Endothelial cell of umbilical vein (primary cell): ENCODE measurements at regions not wholly inside any gene's neighbourhood (a gene's known extent, or its start where the extent isn't known, plus 50 kb on each side); places are given as distances from the start of the nearest gene placed in this dataset.
A peak's percentile ranks its signal among the peaks of the same experiment; 100 is the strongest.

Source experiments
- BruUV-seq: library from RNA; stranded (reverse); fragments of 400-500 nt; replicated peaks from 2 replicates; lab custom pipeline; 2021; lab: Mats Ljungman, UMichigan
- CTCF ChIA-PET: fragments of 300-600, 350-600 bp; sonication (Branson Sonifier 250); formaldehyde crosslinking; loops from one replicate; lab custom pipeline; 2021; ENCODE audit warnings: antibody characterized with exemption, inconsistent platforms; lab: Charles Lee
- POLR2A ChIA-PET: fragments of 300-600, 350-600 bp; sonication (Branson Sonifier 250); formaldehyde crosslinking; loops from one replicate; lab custom pipeline; 2021; ENCODE audit warnings: antibody characterized with exemption, inconsistent platforms; lab: Charles Lee
- DNase-seq: peaks from one replicate; pipeline ENCODE4 v3.0.0-alpha.2; 2011; ENCODE audit warnings: low read depth, low spot score
- FAIRE-seq: peaks from 2 replicates; lab custom pipeline; 2011; peaks lifted over from hg19 to GRCh38; lab: Jason Lieb, UNC
- H2AFZ ChIP-seq: 2 replicates; pipeline ENCODE4 v1.6.0; 2012; ENCODE audit warnings: low read depth, low read length, control low read depth, inconsistent platforms
- H3K27ac ChIP-seq: 2 replicates; pipeline ENCODE4 v1.5.1; 2011; ENCODE audit warnings: low read depth, mild to moderate bottlenecking, control low read depth, low read length, moderate library complexity; ENCODE audit not compliant: insufficient read depth
- H3K27me3 ChIP-seq, 2 experiments: 2 replicates each; pipeline versions ENCODE4 v1.6.0 to v1.6.1; 2011; ENCODE audit warnings: low read length in 2 of 2, mixed read lengths in 1 of 2; ENCODE audit not compliant: control insufficient read depth in 2 of 2, insufficient read depth in 2 of 2
- H3K36me3 ChIP-seq, 2 experiments: 2 replicates in 1 of 2; 3 replicates in 1 of 2; pipeline ENCODE4 v1.5.1; 2011; ENCODE audit warnings: low read length in 2 of 2, mild to moderate bottlenecking in 1 of 2, moderate library complexity in 1 of 2; ENCODE audit not compliant: control insufficient read depth in 2 of 2, insufficient read depth in 2 of 2; ENCODE audit errors: extremely low read depth in 1 of 2
- H3K4me1 ChIP-seq: 3 replicates; pipeline ENCODE4 v1.5.1; 2011; ENCODE audit warnings: mild to moderate bottlenecking, low read length; ENCODE audit not compliant: control insufficient read depth, insufficient read depth; ENCODE audit errors: extremely low read depth
- H3K4me2 ChIP-seq: 2 replicates; pipeline ENCODE4 v1.6.1; 2011; ENCODE audit warnings: low read length, control low read depth, mixed read lengths; ENCODE audit not compliant: insufficient read depth
- H3K4me3 ChIP-seq, 3 experiments: fragments of 200-600 bp in 1 of 3; sonication (generic), shearing (Covaris generic) in 1 of 3; replicated peaks in 1 of 3; 2 replicates each; pipeline ENCODE4 v1.5.1; 2011 to 2016; ENCODE audit warnings: control low read depth in 3 of 3, low read length in 3 of 3, mild to moderate bottlenecking in 2 of 3, inconsistent platforms in 1 of 3, low read depth in 1 of 3, moderate library complexity in 1 of 3; ENCODE audit not compliant: insufficient read depth in 1 of 3
- H3K79me2 ChIP-seq: 2 replicates; pipeline ENCODE4 v1.6.0; 2012; ENCODE audit warnings: low read length, inconsistent platforms; ENCODE audit not compliant: control insufficient read depth, insufficient read depth
- H3K9ac ChIP-seq: replicated peaks from 2 replicates; pipeline ENCODE3; 2011; ENCODE audit warnings: low read length, control low read depth; ENCODE audit not compliant: insufficient read depth; ENCODE audit errors: extremely low read depth
- H3K9me1 ChIP-seq: replicated peaks from 3 replicates; pipeline ENCODE4 v1.6.0; 2011; ENCODE audit warnings: mild to moderate bottlenecking, low read length; ENCODE audit not compliant: control insufficient read depth, insufficient read depth; ENCODE audit errors: extremely low read depth
- H3K9me3 ChIP-seq: replicated peaks from 2 replicates; pipeline ENCODE4 v1.5.1; 2012; ENCODE audit warnings: low read length, inconsistent platforms; ENCODE audit not compliant: control insufficient read depth, insufficient read depth
- H4K20me1 ChIP-seq: replicated peaks from 2 replicates; pipeline ENCODE3; 2011; ENCODE audit warnings: mild to moderate bottlenecking, low read length; ENCODE audit not compliant: control insufficient read depth, insufficient read depth; ENCODE audit errors: extremely low read depth
- EZH2 ChIP-seq: IDR thresholded peaks from 2 replicates; pipeline ENCODE4 v1.6.1; 2012; ENCODE audit warnings: borderline replicate concordance, low read depth, mild to moderate bottlenecking, moderate library complexity, low read length, inconsistent platforms; ENCODE audit not compliant: severe bottlenecking
- FOS ChIP-seq: IDR thresholded peaks from 2 replicates; pipeline ENCODE4 v1.6.1; 2011; ENCODE audit warnings: mild to moderate bottlenecking, low read length, moderate library complexity, borderline replicate concordance; ENCODE audit not compliant: insufficient read depth
- GATA2 ChIP-seq: IDR thresholded peaks from 2 replicates; pipeline ENCODE4 v1.7.0; 2011; ENCODE audit warnings: low read depth, mild to moderate bottlenecking, moderate library complexity, mixed read lengths, low read length; ENCODE audit not compliant: insufficient read length, insufficient read depth
- JUN ChIP-seq: IDR thresholded peaks from 2 replicates; pipeline ENCODE4 v1.6.1; 2011; ENCODE audit warnings: borderline replicate concordance, low read depth; ENCODE audit not compliant: insufficient read length, insufficient read depth
- MYC ChIP-seq: IDR thresholded peaks from one replicate; pipeline ENCODE4 v1.6.1; 2011; ENCODE audit warnings: mild to moderate bottlenecking, low read depth, low read length
- POLR2A ChIP-seq: IDR thresholded peaks from 2 replicates; pipeline ENCODE4 v1.6.1; 2012; ENCODE audit warnings: low read depth, mild to moderate bottlenecking, control low read depth, low read length
- POLR2AphosphoS5 ChIP-seq: IDR thresholded peaks from 2 replicates; pipeline ENCODE4 v1.6.1; 2012; ENCODE audit warnings: low read depth, mild to moderate bottlenecking, control low read depth, low read length, moderate library complexity; ENCODE audit not compliant: insufficient read depth
- dilution Hi-C: fragments of 300-500 bp; cut with MboI; formaldehyde crosslinking; loops from one replicate; pipeline ENCODE4 v1.15.0; 2019; ENCODE audit warnings: low sequenced_read_pairs; ENCODE audit not compliant: extremely low pct_ligation_motif_present
- intact Hi-C: fragments of 100-400 bp; cut with micrococcal nuclease; formaldehyde crosslinking; loops from one replicate; pipeline ENCODE4 v1.10.0; 2022
- TF ChIP-seq, protein P1 (sequence below), 2 donors: IDR thresholded peaks; 1 replicate in 1 of 2; 2 replicates in 1 of 2; pipeline ENCODE4 v1.5.1; 2011; ENCODE audit warnings: low read length in 2 of 2, mild to moderate bottlenecking in 2 of 2, moderate library complexity in 2 of 2, control low read depth in 1 of 2, inconsistent platforms in 1 of 2, low read depth in 1 of 2; ENCODE audit not compliant: insufficient read depth in 1 of 2; ENCODE audit errors: extremely low read depth in 1 of 2
- TF ChIP-seq, protein P2 (sequence below): IDR thresholded peaks from 2 replicates; pipeline ENCODE4 v1.6.1; 2011; ENCODE audit not compliant: insufficient read depth, insufficient read length

DNA sequence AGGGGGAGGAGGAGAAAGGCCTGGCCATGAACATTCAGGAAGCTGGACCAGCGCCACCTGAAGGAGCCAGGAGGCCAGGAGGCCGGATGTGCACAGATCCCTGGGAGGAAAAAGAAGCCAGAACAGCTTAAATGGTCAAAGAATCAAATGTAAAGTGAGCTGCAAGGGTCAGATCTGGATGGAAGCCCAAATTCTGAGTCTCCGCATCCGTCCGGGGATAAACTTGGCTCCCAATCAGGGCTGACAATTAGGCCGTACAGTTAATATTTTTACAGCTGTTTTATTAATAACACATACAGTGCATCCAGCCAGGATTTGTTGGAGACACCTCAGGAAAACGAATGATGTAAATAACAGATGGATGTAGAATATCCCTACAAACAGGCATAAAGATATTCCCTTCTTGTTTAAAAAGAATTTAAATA lies 495.1 kb upstream of the TCF4 start:
- Histone ChIP-seq H2AFZ (peak overlapping the region; percentile 20), H3K9ac (peak overlapping the region; percentile 69), H3K9me1 (no peaks in the 10 kb centered on the region), H4K20me1 (no peaks in the 10 kb centered on the region), H3K79me2 (no peaks in the 10 kb centered on the region), H3K36me3 (no peaks in the 10 kb centered on the region), H3K4me3 (no peak overlapping the region), H3K27me3 (no peaks in the 10 kb centered on the region), H3K27ac (peak overlapping the region; percentile 95), H3K9me3 (no peaks in the 10 kb centered on the region), H3K4me1 (peaks cover 26% of the 10 kb centered on the region), H3K4me2 (peak overlapping the region; percentile 60)
- DNase-seq (peak; percentile 99), FAIRE-seq (peak; percentile 92)
- TF ChIP-seq EZH2 = no peak
- TF ChIP-seq FOS = peak; percentile 68
- TF ChIP-seq JUN = peak; percentile 37
- TF ChIP-seq POLR2A = peak; percentile 71
- peak; percentile 85 for TF ChIP-seq GATA2
- TF ChIP-seq POLR2AphosphoS5 = peak; percentile 86
- TF ChIP-seq, protein P1, sequence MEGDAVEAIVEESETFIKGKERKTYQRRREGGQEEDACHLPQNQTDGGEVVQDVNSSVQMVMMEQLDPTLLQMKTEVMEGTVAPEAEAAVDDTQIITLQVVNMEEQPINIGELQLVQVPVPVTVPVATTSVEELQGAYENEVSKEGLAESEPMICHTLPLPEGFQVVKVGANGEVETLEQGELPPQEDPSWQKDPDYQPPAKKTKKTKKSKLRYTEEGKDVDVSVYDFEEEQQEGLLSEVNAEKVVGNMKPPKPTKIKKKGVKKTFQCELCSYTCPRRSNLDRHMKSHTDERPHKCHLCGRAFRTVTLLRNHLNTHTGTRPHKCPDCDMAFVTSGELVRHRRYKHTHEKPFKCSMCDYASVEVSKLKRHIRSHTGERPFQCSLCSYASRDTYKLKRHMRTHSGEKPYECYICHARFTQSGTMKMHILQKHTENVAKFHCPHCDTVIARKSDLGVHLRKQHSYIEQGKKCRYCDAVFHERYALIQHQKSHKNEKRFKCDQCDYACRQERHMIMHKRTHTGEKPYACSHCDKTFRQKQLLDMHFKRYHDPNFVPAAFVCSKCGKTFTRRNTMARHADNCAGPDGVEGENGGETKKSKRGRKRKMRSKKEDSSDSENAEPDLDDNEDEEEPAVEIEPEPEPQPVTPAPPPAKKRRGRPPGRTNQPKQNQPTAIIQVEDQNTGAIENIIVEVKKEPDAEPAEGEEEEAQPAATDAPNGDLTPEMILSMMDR (IDR thresholded peaks at IDR 0.05; ENCODE audit: extremely low read depth in 1 of 2, insufficient read depth in 1 of 2, low read depth in 1 of 2, low read length in 2 of 2) = peak; percentile 24 to 46
- TF ChIP-seq MYC = no peak
- TF ChIP-seq, protein P2, sequence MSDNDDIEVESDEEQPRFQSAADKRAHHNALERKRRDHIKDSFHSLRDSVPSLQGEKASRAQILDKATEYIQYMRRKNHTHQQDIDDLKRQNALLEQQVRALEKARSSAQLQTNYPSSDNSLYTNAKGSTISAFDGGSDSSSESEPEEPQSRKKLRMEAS = no peak
- dilution Hi-C loops (no loop called here), intact Hi-C loops (loop anchor here (1.0 to 5.0 kb wide), 15 partner anchors 62 to 986 kb away; no protein-coding TSS in a partner anchor)
- CTCF ChIA-PET = interaction anchor here (0.6 to 2.0 kb wide), 16 partner anchors 10 to 667 kb away, joined by 3 to 13 read pairs (median 4); no protein-coding TSS in a partner anchor
- POLR2A ChIA-PET = interaction anchor here (1.3 to 1.4 kb wide), 3 partner anchors 24 to 681 kb away, joined by 3 to 4 read pairs (median 3); no protein-coding TSS in a partner anchor
- BruUV-seq = no TSS peak
